Mesenchymal stem cell (in vitro differentiated cells and primary cell): ENCODE measurements at regions not wholly inside any gene's neighbourhood (a gene's known extent, or its start where the extent isn't known, plus 50 kb on each side); places are given as distances from the start of the nearest gene placed in this dataset.

Source experiments
- DNase-seq: peaks from one replicate; pipeline ENCODE4 v3.0.0-alpha.2; 2013
- H2AFZ ChIP-seq: one replicate; pipeline ENCODE4 v1.6.1; 2013; ENCODE audit warnings: low read depth, mild to moderate bottlenecking, control low read depth, inconsistent platforms, low read length, moderate library complexity
- H2AK5ac ChIP-seq: 2 replicates; pipeline ENCODE4 v1.6.1; 2013; ENCODE audit warnings: low read length, moderate library complexity, mild to moderate bottlenecking, inconsistent platforms; ENCODE audit not compliant: severe bottlenecking
- H2BK120ac ChIP-seq: one replicate; pipeline ENCODE4 v1.6.1; 2013; ENCODE audit warnings: low read depth, mild to moderate bottlenecking, inconsistent platforms, low read length, moderate library complexity
- H2BK12ac ChIP-seq, 2 experiments: one replicate each; pipeline ENCODE4 v1.6.1; 2013; ENCODE audit warnings: inconsistent platforms in 2 of 2, low read length in 2 of 2, mild to moderate bottlenecking in 2 of 2, moderate library complexity in 2 of 2, control low read depth in 1 of 2
- H2BK15ac ChIP-seq: one replicate; pipeline ENCODE4 v1.6.1; 2013; ENCODE audit warnings: mild to moderate bottlenecking, low read depth, inconsistent platforms; ENCODE audit not compliant: poor library complexity, severe bottlenecking
- H2BK5ac ChIP-seq: 2 replicates; pipeline ENCODE4 v1.6.1; 2013; ENCODE audit warnings: low read depth, mild to moderate bottlenecking, low read length, control low read depth, inconsistent platforms; ENCODE audit not compliant: poor library complexity, severe bottlenecking
- H3K14ac ChIP-seq, 2 experiments: one replicate each; pipeline ENCODE4 v1.6.1; 2013; ENCODE audit warnings: inconsistent platforms in 2 of 2, low read length in 2 of 2, control low read depth in 1 of 2, mild to moderate bottlenecking in 1 of 2, moderate library complexity in 1 of 2
- H3K18ac ChIP-seq, 2 experiments: one replicate each; pipeline ENCODE4 v1.6.1; 2013; ENCODE audit warnings: inconsistent platforms in 2 of 2, low read length in 2 of 2, control low read depth in 1 of 2, low read depth in 1 of 2, mild to moderate bottlenecking in 1 of 2
- H3K23ac ChIP-seq, 2 experiments: one replicate each; pipeline ENCODE4 v1.6.1; 2013; ENCODE audit warnings: inconsistent platforms in 2 of 2, low read length in 2 of 2, mild to moderate bottlenecking in 2 of 2, moderate library complexity in 2 of 2, control low read depth in 1 of 2
- H3K27ac ChIP-seq: 2 replicates; pipeline ENCODE4 v1.5.1; 2013; ENCODE audit warnings: mild to moderate bottlenecking, moderate library complexity, low read length, control low read depth, inconsistent platforms; ENCODE audit not compliant: poor library complexity, severe bottlenecking
- H3K27me3 ChIP-seq, 2 experiments: 2 replicates each; pipeline versions ENCODE4 v1.6.1 to v1.7.0; 2013; ENCODE audit warnings: low read length in 2 of 2, mild to moderate bottlenecking in 2 of 2, moderate library complexity in 2 of 2, control low read depth in 1 of 2, inconsistent platforms in 1 of 2; ENCODE audit not compliant: control insufficient read depth in 1 of 2, insufficient read depth in 1 of 2
- H3K36me3 ChIP-seq, 2 experiments: 2 replicates each; pipeline versions ENCODE4 v1.6.1 to v1.7.0; 2013; ENCODE audit warnings: low read length in 2 of 2, control low read depth in 1 of 2, inconsistent platforms in 1 of 2, low read depth in 1 of 2, mild to moderate bottlenecking in 1 of 2; ENCODE audit not compliant: insufficient read depth in 2 of 2, control insufficient read depth in 1 of 2
- H3K4ac ChIP-seq, 2 experiments: one replicate each; pipeline ENCODE4 v1.6.1; 2013; ENCODE audit warnings: inconsistent platforms in 2 of 2, low read length in 2 of 2, mild to moderate bottlenecking in 2 of 2, moderate library complexity in 2 of 2, control low read depth in 1 of 2, low read depth in 1 of 2
- H3K4me1 ChIP-seq: 2 replicates; pipeline ENCODE4 v1.6.1; 2013; ENCODE audit warnings: low read depth, low read length, control low read depth; ENCODE audit not compliant: control insufficient read depth, insufficient read depth
- H3K4me2 ChIP-seq: 2 replicates; pipeline ENCODE4 v1.6.1; 2013; ENCODE audit warnings: low read length, mild to moderate bottlenecking, inconsistent platforms; ENCODE audit not compliant: poor library complexity, severe bottlenecking
- H3K4me3 ChIP-seq, 2 experiments: 2 replicates each; pipeline versions ENCODE4 v1.5.1 to v1.7.0; 2013; ENCODE audit warnings: low read length in 2 of 2, mild to moderate bottlenecking in 2 of 2, control low read depth in 1 of 2, low read depth in 1 of 2; ENCODE audit not compliant: insufficient read depth in 1 of 2
- H3K79me1 ChIP-seq: replicated peaks from 2 replicates; pipeline ENCODE4 v1.6.1; 2013; ENCODE audit warnings: mild to moderate bottlenecking, control low read depth, low read length, inconsistent platforms; ENCODE audit not compliant: poor library complexity, severe bottlenecking
- H3K9ac ChIP-seq: 2 replicates; pipeline ENCODE4 v1.7.0; 2013; ENCODE audit warnings: mild to moderate bottlenecking, low read length, moderate library complexity
- H3K9me3 ChIP-seq: 2 replicates; pipeline ENCODE4 v1.7.0; 2013; ENCODE audit warnings: mild to moderate bottlenecking, low read length; ENCODE audit not compliant: control insufficient read depth
- H4K8ac ChIP-seq: one replicate; pipeline ENCODE4 v1.6.1; 2013; ENCODE audit warnings: inconsistent platforms, mild to moderate bottlenecking, low read length, moderate library complexity
- H4K91ac ChIP-seq: one replicate; pipeline ENCODE4 v1.6.1; 2013; ENCODE audit warnings: mild to moderate bottlenecking, low read length, inconsistent platforms
- WGBS: methylation state at CpG from one replicate; pipeline ENCODE4 v1.1.7; 2013; ENCODE audit warnings: mixed read lengths; 5-methylcytosine and 5-hydroxymethylcytosine counted together

DNA sequence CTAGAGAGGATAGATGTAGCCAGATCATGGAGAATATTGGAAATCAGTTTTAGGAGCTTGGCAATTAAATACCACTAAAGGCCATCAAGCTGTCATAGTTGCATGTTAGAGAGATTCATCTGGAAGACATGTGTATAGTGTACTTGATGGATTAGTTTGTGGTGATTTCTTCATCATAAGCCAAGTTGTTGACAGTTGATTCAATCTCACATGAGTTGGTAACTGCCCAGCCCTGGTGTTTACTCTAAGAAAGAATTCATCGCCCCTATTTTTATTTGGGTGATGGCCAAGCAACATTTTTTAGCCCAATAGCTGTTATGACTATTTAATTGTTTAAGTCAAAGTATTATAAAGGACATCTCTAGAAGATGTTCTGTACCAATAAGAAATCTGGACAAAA, 737.6 kb downstream of the PLA2G4A start:
- Histone ChIP-seq H2BK5ac (no peak overlapping the region), H4K8ac (no peak overlapping the region), H3K23ac (no peak overlapping the region), H3K79me1 (no peaks in the 10 kb centered on the region), H3K36me3 (no peaks in the 10 kb centered on the region), H3K18ac (no peak overlapping the region), H2BK12ac (no peak overlapping the region), H3K4me1 (no peaks in the 10 kb centered on the region), H2AK5ac (no peak overlapping the region), H3K4me2 (no peak overlapping the region), H3K9me3 (peaks cover 17% of the 10 kb centered on the region), H2BK120ac (no peak overlapping the region), H2AFZ (no peak overlapping the region), H4K91ac (no peak overlapping the region), H3K4me3 (no peak overlapping the region), H2BK15ac (no peak overlapping the region), H3K14ac (no peak overlapping the region), H3K27me3 (no peaks in the 10 kb centered on the region), H3K27ac (no peak overlapping the region), H3K4ac (no peak overlapping the region), H3K9ac (no peak overlapping the region)
- WGBS: no CpG with 5 or more reads among the region's 1 CpG
- DNase-seq: no peak

DNA sequence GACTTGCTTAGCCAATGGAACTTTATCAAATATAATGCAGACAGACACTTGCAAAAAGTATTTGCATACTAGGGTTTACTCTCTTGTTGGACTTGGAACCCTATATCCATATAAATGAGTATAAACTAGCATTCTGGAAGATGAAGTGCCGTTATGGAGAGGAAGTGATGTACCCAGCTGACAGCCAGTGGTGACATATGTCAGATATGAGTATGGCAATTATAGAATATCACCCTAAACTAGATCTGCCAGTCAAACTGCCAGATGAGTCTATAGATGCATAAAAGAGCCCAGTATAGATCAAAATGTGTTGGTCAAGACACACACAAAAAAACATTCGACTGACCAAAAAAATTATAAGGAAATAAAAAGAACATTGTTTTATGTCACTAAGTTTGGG, 739.3 kb downstream of the PLA2G4A start:
- Histone ChIP-seq H3K9ac (no peak overlapping the region), H4K8ac (no peak overlapping the region), H3K4me1 (no peaks in the 10 kb centered on the region), H3K18ac (no peak overlapping the region), H3K4me3 (no peak overlapping the region), H2BK12ac (no peak overlapping the region), H3K4ac (no peak overlapping the region), H2BK120ac (no peak overlapping the region), H3K36me3 (no peaks in the 10 kb centered on the region), H3K14ac (no peak overlapping the region), H3K23ac (no peak overlapping the region), H2AFZ (no peak overlapping the region), H3K27me3 (no peaks in the 10 kb centered on the region), H2BK15ac (no peak overlapping the region), H2AK5ac (no peak overlapping the region), H2BK5ac (no peak overlapping the region), H4K91ac (no peak overlapping the region), H3K79me1 (no peaks in the 10 kb centered on the region), H3K4me2 (no peak overlapping the region), H3K27ac (no peak overlapping the region), H3K9me3 (peaks cover 13% of the 10 kb centered on the region)
- no peak for DNase-seq
- WGBS: no CpG with 5 or more reads among the region's 2 CpGs

DNA sequence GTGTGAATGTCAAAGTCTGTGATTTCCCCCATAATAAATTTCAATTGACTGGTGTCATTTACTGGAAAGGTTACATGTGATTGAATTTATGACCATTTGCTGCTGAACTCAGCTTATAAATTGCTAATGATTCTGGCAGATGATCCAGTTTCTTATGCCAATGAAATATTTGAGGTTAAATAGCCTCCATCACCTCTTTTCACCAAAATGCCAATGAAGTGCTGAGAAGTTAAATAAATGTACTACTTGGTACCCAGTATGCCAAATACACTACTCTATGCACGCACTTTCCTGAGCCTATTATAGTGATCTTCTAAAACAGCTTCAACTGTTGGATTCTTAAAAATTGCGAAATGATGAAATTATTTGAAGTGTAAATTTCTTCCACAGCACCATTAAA, 741.4 kb downstream of the PLA2G4A start:
- Histone ChIP-seq H2BK12ac (no peak overlapping the region), H2BK15ac (no peak overlapping the region), H3K27ac (no peak overlapping the region), H3K23ac (no peak overlapping the region), H4K8ac (no peak overlapping the region), H2BK120ac (no peak overlapping the region), H3K4me1 (no peaks in the 10 kb centered on the region), H3K4me2 (no peak overlapping the region), H3K9me3 (peaks cover 7% of the 10 kb centered on the region), H3K79me1 (no peaks in the 10 kb centered on the region), H3K18ac (no peak overlapping the region), H3K27me3 (no peaks in the 10 kb centered on the region), H3K4me3 (no peak overlapping the region), H3K14ac (no peak overlapping the region), H4K91ac (no peak overlapping the region), H3K4ac (no peak overlapping the region), H3K9ac (no peak overlapping the region), H2AK5ac (no peak overlapping the region), H2BK5ac (no peak overlapping the region), H3K36me3 (no peaks in the 10 kb centered on the region), H2AFZ (no peak overlapping the region)
- no CpG with 5 or more reads among the region's 2 CpGs for WGBS
- DNase-seq: no peak

DNA sequence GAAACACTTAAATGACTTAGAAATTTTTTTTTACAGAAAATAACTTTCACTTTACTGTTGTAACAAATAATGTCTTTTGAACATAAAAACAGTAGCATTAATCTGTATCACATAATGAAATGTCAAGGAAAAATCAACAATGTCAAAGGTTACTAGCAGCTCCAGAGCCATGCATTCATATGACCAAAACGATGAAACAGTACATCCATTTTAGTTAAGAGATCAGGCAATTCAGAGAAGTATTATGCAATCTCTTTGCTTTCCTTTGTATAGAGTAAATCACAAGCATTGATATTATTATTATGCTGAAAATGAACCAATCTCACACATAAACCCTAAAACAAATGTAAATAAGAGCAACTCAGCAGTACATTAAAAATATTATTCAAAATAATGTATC, 748.9 kb downstream of the PLA2G4A start:
- H3K18ac ChIP-seq: no peak overlapping the region
- no peaks in the 10 kb centered on the region for H3K4me1 ChIP-seq
- DNase-seq: no peak
- H4K91ac ChIP-seq: no peak overlapping the region
- H2BK120ac ChIP-seq: no peak overlapping the region
- no peak overlapping the region for H3K14ac ChIP-seq
- no peak overlapping the region for H3K27ac ChIP-seq
- no peak overlapping the region for H2BK15ac ChIP-seq
- no peaks in the 10 kb centered on the region for H3K27me3 ChIP-seq
- H2AFZ ChIP-seq: no peak overlapping the region
- H4K8ac ChIP-seq: no peak overlapping the region
- H2BK5ac ChIP-seq: no peak overlapping the region
- no peak overlapping the region for H3K4me2 ChIP-seq
- no peak overlapping the region for H3K23ac ChIP-seq
- no peaks in the 10 kb centered on the region for H3K79me1 ChIP-seq
- no peak overlapping the region for H2AK5ac ChIP-seq
- no peak overlapping the region for H2BK12ac ChIP-seq
- no peak overlapping the region for H3K4ac ChIP-seq
- no peak overlapping the region for H3K4me3 ChIP-seq
- no peaks in the 10 kb centered on the region for H3K36me3 ChIP-seq
- WGBS: no CpG with 5 or more reads among the region's 1 CpG
- no peak overlapping the region for H3K9ac ChIP-seq
- no peaks in the 10 kb centered on the region for H3K9me3 ChIP-seq
